Breast epithelium (tissue), 3 donors: ENCODE measurements at regions not wholly inside any gene's neighbourhood (a gene's known extent, or its start where the extent isn't known, plus 50 kb on each side); places are given as distances from the start of the nearest gene placed in this dataset.

ENCODE experiments used
- POLR2A ChIP-seq: fragments of 450-650 bp; IDR thresholded peaks from one replicate; pipeline ENCODE4 v1.6.1; 2016; ENCODE audit warnings: antibody characterized with exemption, mild to moderate bottlenecking, moderate library complexity
- POLR2AphosphoS5 ChIP-seq, 3 donors: sonication (generic); formaldehyde crosslinking; IDR thresholded peaks; one replicate each; pipeline ENCODE4 v1.6.1; 2017; ENCODE audit warnings: antibody characterized with exemption in 3 of 3
- TF ChIP-seq, protein P1 (sequence below), 3 donors: fragments of 450-650 bp; IDR thresholded peaks; one replicate each; pipeline ENCODE4 v1.5.1; 2016 to 2017; ENCODE audit warnings: antibody characterized with exemption in 3 of 3, mild to moderate bottlenecking in 3 of 3, moderate library complexity in 3 of 3

DNA sequence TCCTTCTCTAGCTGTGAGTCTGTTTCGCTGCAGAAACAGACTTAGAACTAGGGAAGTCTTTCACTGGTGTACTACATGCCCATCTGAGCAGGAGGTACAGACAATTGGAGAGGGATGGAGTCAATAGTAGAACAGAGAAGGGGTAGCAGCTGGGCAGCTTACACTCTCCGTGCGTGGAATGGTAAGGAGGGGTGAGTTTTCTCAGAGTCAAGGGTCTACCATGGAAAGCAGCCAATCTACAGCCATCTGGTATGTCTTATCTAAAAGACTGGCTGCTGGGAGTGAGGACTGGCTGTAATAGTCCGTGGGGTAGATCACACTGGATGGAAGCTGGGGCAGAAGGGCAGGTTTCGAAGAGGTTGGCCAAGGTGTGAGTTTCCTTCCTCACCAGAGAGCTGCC, 137.3 kb upstream of the TENM4 start:
- TF ChIP-seq POLR2AphosphoS5 (IDR thresholded peaks at IDR 0.05) (no peak), POLR2A (no peak)
- TF ChIP-seq, protein P1, sequence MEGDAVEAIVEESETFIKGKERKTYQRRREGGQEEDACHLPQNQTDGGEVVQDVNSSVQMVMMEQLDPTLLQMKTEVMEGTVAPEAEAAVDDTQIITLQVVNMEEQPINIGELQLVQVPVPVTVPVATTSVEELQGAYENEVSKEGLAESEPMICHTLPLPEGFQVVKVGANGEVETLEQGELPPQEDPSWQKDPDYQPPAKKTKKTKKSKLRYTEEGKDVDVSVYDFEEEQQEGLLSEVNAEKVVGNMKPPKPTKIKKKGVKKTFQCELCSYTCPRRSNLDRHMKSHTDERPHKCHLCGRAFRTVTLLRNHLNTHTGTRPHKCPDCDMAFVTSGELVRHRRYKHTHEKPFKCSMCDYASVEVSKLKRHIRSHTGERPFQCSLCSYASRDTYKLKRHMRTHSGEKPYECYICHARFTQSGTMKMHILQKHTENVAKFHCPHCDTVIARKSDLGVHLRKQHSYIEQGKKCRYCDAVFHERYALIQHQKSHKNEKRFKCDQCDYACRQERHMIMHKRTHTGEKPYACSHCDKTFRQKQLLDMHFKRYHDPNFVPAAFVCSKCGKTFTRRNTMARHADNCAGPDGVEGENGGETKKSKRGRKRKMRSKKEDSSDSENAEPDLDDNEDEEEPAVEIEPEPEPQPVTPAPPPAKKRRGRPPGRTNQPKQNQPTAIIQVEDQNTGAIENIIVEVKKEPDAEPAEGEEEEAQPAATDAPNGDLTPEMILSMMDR (IDR thresholded peaks at IDR 0.05): no peak
